RWPE2 (cell line): ENCODE measurements at regions not wholly inside any gene's neighbourhood (a gene's known extent, or its start where the extent isn't known, plus 50 kb on each side); places are given as distances from the start of the nearest gene placed in this dataset.
"Not testable (repeated sequence)": the region's sequence is repeated elsewhere in the genome, so short reads cannot be mapped to it uniquely, and the experiment has no call there.

Source experiments
- ATAC-seq: fragments of 200-7000 bp; cut with Tn5 transposase; 3 replicates; pipeline ENCODE4 v1.9.1; 2021; ENCODE audit warnings: low read depth
- DNase-seq: peaks from one replicate; pipeline ENCODE4 v3.0.0-alpha.2; 2020; ENCODE audit warnings: low spot score
- H3K27ac ChIP-seq: fragments of 450-650 bp; 2 replicates; pipeline ENCODE4 v1.5.1; 2017; ENCODE audit warnings: mild to moderate bottlenecking; ENCODE audit not compliant: poor library complexity, severe bottlenecking
- H3K27me3 ChIP-seq: fragments of 250-450 bp; sonication (Bioruptor Pico); 2 replicates; pipeline ENCODE4 v1.5.1; 2021; ENCODE audit warnings: mild to moderate bottlenecking, moderate library complexity; ENCODE audit not compliant: insufficient read depth, poor library complexity, severe bottlenecking
- H3K36me3 ChIP-seq: fragments of 250-450 bp; sonication (Bioruptor Pico); 2 replicates; pipeline ENCODE4 v1.5.1; 2020; ENCODE audit warnings: low read depth, mild to moderate bottlenecking, moderate library complexity
- H3K4me1 ChIP-seq: fragments of 250-450 bp; sonication (Bioruptor Pico); 2 replicates; pipeline ENCODE4 v1.5.1; 2021; ENCODE audit warnings: mild to moderate bottlenecking, moderate library complexity; ENCODE audit not compliant: insufficient read depth, poor library complexity, severe bottlenecking
- H3K4me3 ChIP-seq: fragments of 250-450 bp; sonication (Bioruptor Pico); 2 replicates; pipeline ENCODE4 v1.5.1; 2021; ENCODE audit warnings: mild to moderate bottlenecking, moderate library complexity; ENCODE audit not compliant: severe bottlenecking
- H3K9me3 ChIP-seq: fragments of 250-450 bp; sonication (Bioruptor Pico); 2 replicates; pipeline ENCODE4 v1.5.1; 2021; ENCODE audit warnings: mild to moderate bottlenecking, moderate library complexity; ENCODE audit not compliant: severe bottlenecking
- CTCF ChIP-seq: fragments of 450-650 bp; IDR thresholded peaks from one replicate; pipeline ENCODE4 v1.5.1; 2017; ENCODE audit warnings: mild to moderate bottlenecking, moderate library complexity; ENCODE audit not compliant: poor library complexity, severe bottlenecking

- H3K4me1 ChIP-seq: no peaks in the 10 kb centered on the region
- TF ChIP-seq CTCF: no peak
- no peak overlapping the region for H3K4me3 ChIP-seq
- peaks cover 2% of the 10 kb centered on the region for H3K9me3 ChIP-seq
- DNase-seq: no peak
- no peaks in the 10 kb centered on the region for H3K36me3 ChIP-seq
- no peaks in the 10 kb centered on the region for H3K27me3 ChIP-seq
- ATAC-seq: no peak
- no peak overlapping the region for H3K27ac ChIP-seq
Measured at GRCh38 chr9:93771276-93771675, 183.9 kb downstream of the BARX1 start.

GRCh38 chr9:93761822-93762221 lies 185.4 kb downstream of the PHF2 start:
- H3K4me3 ChIP-seq: no peak overlapping the region
- no peaks in the 10 kb centered on the region for H3K27me3 ChIP-seq
- H3K4me1 ChIP-seq: no peaks in the 10 kb centered on the region
- ATAC-seq: no peak
- H3K9me3 ChIP-seq: peaks cover 6% of the 10 kb centered on the region
- TF ChIP-seq CTCF: no peak
- no peak overlapping the region for H3K27ac ChIP-seq
- no peak for DNase-seq
- H3K36me3 ChIP-seq: no peaks in the 10 kb centered on the region

- no peak for DNase-seq
- Histone ChIP-seq H3K4me3 (no peak overlapping the region), H3K4me1 (no peaks in the 10 kb centered on the region), H3K27ac (no peak overlapping the region), H3K27me3 (no peaks in the 10 kb centered on the region), H3K9me3 (peaks cover 6% of the 10 kb centered on the region), H3K36me3 (no peaks in the 10 kb centered on the region)
- ATAC-seq: no peak
- no peak for TF ChIP-seq CTCF
Measured at GRCh38 chr9:93750045-93750444, 173.7 kb downstream of the PHF2 start.

- not testable (repeated sequence) for H3K27ac ChIP-seq, H3K36me3 ChIP-seq, H3K9me3 ChIP-seq, H3K27me3 ChIP-seq, H3K4me3 ChIP-seq, H3K4me1 ChIP-seq, ATAC-seq, DNase-seq
Measured at GRCh38 chr9:93748827-93749226, 172.4 kb downstream of the PHF2 start.

GRCh38 chr9:93731963-93732362 lies 155.6 kb downstream of the PHF2 start:
- Histone ChIP-seq H3K27ac (no peak overlapping the region), H3K4me1 (peaks cover 3% of the 10 kb centered on the region), H3K36me3 (no peaks in the 10 kb centered on the region), H3K4me3 (no peak overlapping the region), H3K27me3 (peaks cover 33% of the 10 kb centered on the region), H3K9me3 (peaks cover 7% of the 10 kb centered on the region)
- ATAC-seq (no peak), DNase-seq (no peak)
- TF ChIP-seq CTCF: no peak

DNA sequence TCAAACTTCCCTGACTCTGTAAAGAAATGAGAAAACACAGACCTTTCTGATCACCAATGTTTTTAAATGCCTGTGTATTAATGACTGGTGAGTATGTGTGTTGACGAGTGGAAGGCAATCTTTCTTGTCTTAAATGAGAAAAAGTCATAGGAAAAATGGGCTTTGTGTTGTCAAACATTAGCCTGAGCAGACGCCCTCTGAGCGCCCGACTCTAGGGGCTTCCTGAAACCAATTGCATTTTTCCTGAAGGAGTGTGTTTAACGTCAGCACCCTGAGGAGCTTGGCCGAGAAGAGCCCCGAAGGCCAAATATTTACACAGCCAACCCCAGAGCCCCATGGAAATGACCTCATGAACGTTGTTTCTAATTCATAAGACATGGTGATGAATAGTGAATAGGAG lies 154.3 kb downstream of the PHF2 start:
- DNase-seq (no peak), ATAC-seq (no peak)
- Histone ChIP-seq H3K9me3 (peaks cover 7% of the 10 kb centered on the region), H3K4me3 (no peak overlapping the region), H3K4me1 (no peaks in the 10 kb centered on the region), H3K27me3 (peaks cover 33% of the 10 kb centered on the region), H3K27ac (no peak overlapping the region), H3K36me3 (no peaks in the 10 kb centered on the region)
- TF ChIP-seq CTCF: no peak
